Karpas-422 (cell line): ENCODE measurements at regions not wholly inside any gene's neighbourhood (a gene's known extent, or its start where the extent isn't known, plus 50 kb on each side); places are given as distances from the start of the nearest gene placed in this dataset.

Source experiments
- DNase-seq: peaks from one replicate; pipeline ENCODE4 v3.0.0-alpha.2; 2015
- H2AFZ ChIP-seq: fragments of 200-600 bp; sonication (generic); 2 replicates; pipeline ENCODE4 v1.6.1; 2014; ENCODE audit warnings: antibody characterized with exemption, low read length, mixed read lengths
- H3K27ac ChIP-seq: fragments of 200-600 bp; sonication (generic); 2 replicates; pipeline ENCODE4 v1.5.1; 2014; ENCODE audit warnings: mild to moderate bottlenecking, low read length, moderate library complexity
- H3K27me3 ChIP-seq: fragments of 200-600 bp; sonication (generic); 2 replicates; pipeline ENCODE4 v1.6.1; 2014; ENCODE audit warnings: low read length, mixed read lengths
- H3K36me3 ChIP-seq: fragments of 200-600 bp; sonication (generic); 2 replicates; pipeline ENCODE4 v1.6.1; 2014; ENCODE audit warnings: low read length, mixed read lengths; ENCODE audit not compliant: insufficient read depth
- H3K4me1 ChIP-seq: fragments of 200-600 bp; sonication (generic); 2 replicates; pipeline ENCODE4 v1.6.1; 2014; ENCODE audit warnings: mild to moderate bottlenecking, low read length, mixed read lengths
- H3K4me2 ChIP-seq: fragments of 200-600 bp; sonication (generic); 2 replicates; pipeline ENCODE4 v1.6.1; 2014; ENCODE audit warnings: low read length, low read depth, mild to moderate bottlenecking; ENCODE audit not compliant: poor library complexity, severe bottlenecking
- H3K4me3 ChIP-seq: fragments of 200-600 bp; sonication (generic); 2 replicates; pipeline ENCODE4 v1.5.1; 2014; ENCODE audit warnings: mild to moderate bottlenecking, antibody characterized with exemption, low read length, mixed read lengths
- H3K79me2 ChIP-seq: fragments of 200-600 bp; sonication (generic); 2 replicates; pipeline ENCODE4 v1.6.1; 2014; ENCODE audit warnings: mild to moderate bottlenecking, low read length, mixed read lengths
- H3K9ac ChIP-seq: fragments of 200-600 bp; sonication (generic); 2 replicates; pipeline ENCODE4 v1.6.0; 2014; ENCODE audit warnings: low read length
- H3K9me2 ChIP-seq: fragments of 200-600 bp; sonication (generic), shearing (Covaris generic); replicated peaks from 2 replicates; pipeline ENCODE4 v1.6.0; 2014; ENCODE audit warnings: mild to moderate bottlenecking, low read length, moderate library complexity; ENCODE audit not compliant: insufficient read depth
- H3K9me3 ChIP-seq: fragments of 300-700, 200-600 bp; sonication (generic); 2 replicates; pipeline ENCODE4 v1.6.1; 2014; ENCODE audit warnings: low read length, mixed read lengths
- H4K20me1 ChIP-seq: fragments of 200-600 bp; sonication (generic); 2 replicates; pipeline ENCODE4 v1.6.1; 2014; ENCODE audit warnings: mild to moderate bottlenecking, antibody characterized with exemption, low read length, low read depth; ENCODE audit not compliant: insufficient read depth

- no peak overlapping the region for H3K4me3 ChIP-seq
- no peaks in the 10 kb centered on the region for H3K9me3 ChIP-seq
- no peak overlapping the region for H3K4me2 ChIP-seq
- DNase-seq: no peak
- no peak overlapping the region for H3K9ac ChIP-seq
- H3K79me2 ChIP-seq: no peaks in the 10 kb centered on the region
- H2AFZ ChIP-seq: no peak overlapping the region
- no peaks in the 10 kb centered on the region for H3K27me3 ChIP-seq
- H3K36me3 ChIP-seq: no peaks in the 10 kb centered on the region
- H3K9me2 ChIP-seq: no peaks in the 10 kb centered on the region
- H3K27ac ChIP-seq: no peak overlapping the region
- no peaks in the 10 kb centered on the region for H4K20me1 ChIP-seq
- no peaks in the 10 kb centered on the region for H3K4me1 ChIP-seq
Measured at GRCh38 chr2:177052471-177052870, 160.1 kb upstream of the HNRNPA3 start.

- H2AFZ ChIP-seq: no peak overlapping the region
Measured at GRCh38 chr2:177053038-177053437, 159.6 kb upstream of the HNRNPA3 start.

GRCh38 chr2:177053716-177054115, 158.9 kb upstream of the HNRNPA3 start:
- H3K9me3 ChIP-seq: no peaks in the 10 kb centered on the region
- no peak overlapping the region for H3K9ac ChIP-seq
- no peaks in the 10 kb centered on the region for H3K36me3 ChIP-seq
- no peaks in the 10 kb centered on the region for H3K4me1 ChIP-seq
- no peaks in the 10 kb centered on the region for H3K27me3 ChIP-seq
- H2AFZ ChIP-seq: no peak overlapping the region
- H3K4me2 ChIP-seq: no peak overlapping the region
- H3K9me2 ChIP-seq: no peaks in the 10 kb centered on the region
- H3K4me3 ChIP-seq: no peak overlapping the region
- no peaks in the 10 kb centered on the region for H4K20me1 ChIP-seq
- H3K27ac ChIP-seq: no peak overlapping the region
- no peaks in the 10 kb centered on the region for H3K79me2 ChIP-seq
- no peak for DNase-seq

More at GRCh38 chr2:177053038-177053437, 159.6 kb upstream of the HNRNPA3 start:
- H3K79me2 ChIP-seq: no peaks in the 10 kb centered on the region
- H3K4me1 ChIP-seq: no peaks in the 10 kb centered on the region
- H3K9me3 ChIP-seq: no peaks in the 10 kb centered on the region
- H4K20me1 ChIP-seq: no peaks in the 10 kb centered on the region
- no peak overlapping the region for H3K4me3 ChIP-seq
- DNase-seq: no peak
- no peaks in the 10 kb centered on the region for H3K36me3 ChIP-seq
- H3K4me2 ChIP-seq: no peak overlapping the region
- H3K27ac ChIP-seq: no peak overlapping the region
- no peak overlapping the region for H3K9ac ChIP-seq
- H3K27me3 ChIP-seq: no peaks in the 10 kb centered on the region
- no peaks in the 10 kb centered on the region for H3K9me2 ChIP-seq

- no peaks in the 10 kb centered on the region for H3K4me1 ChIP-seq
- H2AFZ ChIP-seq: no peak overlapping the region
- H3K9ac ChIP-seq: no peak overlapping the region
- H3K4me3 ChIP-seq: no peak overlapping the region
- H3K9me2 ChIP-seq: no peaks in the 10 kb centered on the region
- no peak for DNase-seq
- no peak overlapping the region for H3K4me2 ChIP-seq
- H3K79me2 ChIP-seq: no peaks in the 10 kb centered on the region
- H3K27me3 ChIP-seq: no peaks in the 10 kb centered on the region
- H3K36me3 ChIP-seq: no peaks in the 10 kb centered on the region
- H3K27ac ChIP-seq: no peak overlapping the region
- no peaks in the 10 kb centered on the region for H3K9me3 ChIP-seq
- H4K20me1 ChIP-seq: no peaks in the 10 kb centered on the region
Measured at GRCh38 chr2:177056481-177056929, 156.1 kb upstream of the HNRNPA3 start.

GRCh38 chr2:177058747-177059146, 153.8 kb upstream of the HNRNPA3 start:
- no peak overlapping the region for H3K9ac ChIP-seq
- no peaks in the 10 kb centered on the region for H3K27me3 ChIP-seq

GRCh38 chr2:177059293-177059692, 153.3 kb upstream of the HNRNPA3 start:
- no peak overlapping the region for H2AFZ ChIP-seq
- H3K79me2 ChIP-seq: no peaks in the 10 kb centered on the region
- no peak overlapping the region for H3K4me3 ChIP-seq
- no peak overlapping the region for H3K27ac ChIP-seq
- H3K9ac ChIP-seq: no peak overlapping the region
- DNase-seq: no peak
- H3K9me2 ChIP-seq: no peaks in the 10 kb centered on the region
- no peaks in the 10 kb centered on the region for H4K20me1 ChIP-seq
- no peaks in the 10 kb centered on the region for H3K9me3 ChIP-seq
- no peak overlapping the region for H3K4me2 ChIP-seq
- no peaks in the 10 kb centered on the region for H3K36me3 ChIP-seq
- no peaks in the 10 kb centered on the region for H3K27me3 ChIP-seq
- no peaks in the 10 kb centered on the region for H3K4me1 ChIP-seq

More at GRCh38 chr2:177058747-177059146, 153.8 kb upstream of the HNRNPA3 start:
- H3K4me1 ChIP-seq: no peaks in the 10 kb centered on the region
- no peaks in the 10 kb centered on the region for H3K36me3 ChIP-seq
- DNase-seq: no peak
- H2AFZ ChIP-seq: no peak overlapping the region
- H3K27ac ChIP-seq: no peak overlapping the region
- no peaks in the 10 kb centered on the region for H3K9me3 ChIP-seq
- H3K4me3 ChIP-seq: no peak overlapping the region
- H3K79me2 ChIP-seq: no peaks in the 10 kb centered on the region
- no peaks in the 10 kb centered on the region for H4K20me1 ChIP-seq
- no peaks in the 10 kb centered on the region for H3K9me2 ChIP-seq
- no peak overlapping the region for H3K4me2 ChIP-seq

GRCh38 chr2:177063331-177063730, 149.3 kb upstream of the HNRNPA3 start:
- no peak overlapping the region for H3K27ac ChIP-seq
- H3K9me3 ChIP-seq: no peaks in the 10 kb centered on the region
- no peak overlapping the region for H3K9ac ChIP-seq
- H3K36me3 ChIP-seq: no peaks in the 10 kb centered on the region
- H3K4me2 ChIP-seq: no peak overlapping the region
- H3K27me3 ChIP-seq: no peaks in the 10 kb centered on the region
- no peaks in the 10 kb centered on the region for H3K79me2 ChIP-seq
- H3K4me1 ChIP-seq: no peaks in the 10 kb centered on the region
- DNase-seq: no peak
- no peaks in the 10 kb centered on the region for H4K20me1 ChIP-seq
- H3K4me3 ChIP-seq: no peak overlapping the region
- no peak overlapping the region for H2AFZ ChIP-seq
- H3K9me2 ChIP-seq: no peaks in the 10 kb centered on the region

- Histone ChIP-seq H2AFZ (no peak overlapping the region), H3K4me1 (no peaks in the 10 kb centered on the region), H3K4me2 (no peak overlapping the region), H3K4me3 (no peak overlapping the region), H3K9ac (no peak overlapping the region), H3K79me2 (no peaks in the 10 kb centered on the region), H4K20me1 (no peaks in the 10 kb centered on the region), H3K27me3 (no peaks in the 10 kb centered on the region), H3K27ac (no peak overlapping the region), H3K9me3 (no peaks in the 10 kb centered on the region), H3K9me2 (no peaks in the 10 kb centered on the region), H3K36me3 (no peaks in the 10 kb centered on the region)
- DNase-seq: no peak
Measured at GRCh38 chr2:177064422-177064821, 148.2 kb upstream of the HNRNPA3 start.

GRCh38 chr2:177068967-177069366, 143.6 kb upstream of the HNRNPA3 start:
- Histone ChIP-seq H3K27me3 (no peaks in the 10 kb centered on the region), H3K9me2 (no peaks in the 10 kb centered on the region), H4K20me1 (no peaks in the 10 kb centered on the region), H3K9me3 (no peaks in the 10 kb centered on the region), H3K79me2 (no peaks in the 10 kb centered on the region), H3K4me2 (no peak overlapping the region), H3K9ac (no peak overlapping the region), H3K36me3 (no peaks in the 10 kb centered on the region), H3K4me3 (no peak overlapping the region), H2AFZ (no peak overlapping the region), H3K4me1 (no peaks in the 10 kb centered on the region), H3K27ac (no peak overlapping the region)
- DNase-seq: no peak
